ENCODE measurements at regions not wholly inside any gene's neighbourhood (a gene's known extent, or its start where the extent isn't known, plus 50 kb on each side); places are given as distances from the start of the nearest gene placed in this dataset.

- no peak for DNase-seq (ENCODE audit: low read depth)
These were observed 109.6 kb upstream of the KCNN2 start for GRCh38 chr5:114252226-114252625.

GRCh38 chr5:114255260-114255659 lies 106.6 kb upstream of the KCNN2 start:
- DNase-seq (ENCODE audit: low read depth), result no peak

- no peak for DNase-seq (ENCODE audit: low read depth)
These were observed 99.9 kb upstream of the KCNN2 start for GRCh38 chr5:114261989-114262388.

- no peak for DNase-seq (ENCODE audit: low read depth)
These were observed 96.3 kb upstream of the KCNN2 start for GRCh38 chr5:114265432-114266060.

- DNase-seq (ENCODE audit: low read depth), result no peak
These were observed 95.5 kb upstream of the KCNN2 start for GRCh38 chr5:114266374-114266773.

- DNase-seq (ENCODE audit: low read depth), result no peak
These were observed 65.7 kb upstream of the KCNN2 start for GRCh38 chr5:114296191-114296590.

GRCh38 chr5:114297915-114298314 lies 64.0 kb upstream of the KCNN2 start:
- DNase-seq (ENCODE audit: low read depth), result no peak

- no peak for DNase-seq (ENCODE audit: low read depth)
These were observed 56.3 kb upstream of the KCNN2 start for GRCh38 chr5:114305402-114306207.

- DNase-seq (ENCODE audit: low read depth), result no peak
These were observed 53.9 kb upstream of the KCNN2 start for GRCh38 chr5:114308017-114308416.

- DNase-seq (ENCODE audit: low read depth), result no peak
These were observed 53.4 kb upstream of the KCNN2 start for GRCh38 chr5:114308508-114308907.

- DNase-seq (ENCODE audit: low read depth), result no peak
These were observed 51.2 kb upstream of the KCNN2 start for GRCh38 chr5:114310666-114311065.

- no peak for DNase-seq (ENCODE audit: low read depth)
These were observed 50.6 kb upstream of the KCNN2 start for GRCh38 chr5:114311281-114311680.

GRCh38 chr5:114311968-114312367 lies 49.9 kb upstream of the KCNN2 start:
- no peak for DNase-seq (ENCODE audit: low read depth)

Measured in activated T-cell treated with anti-CD3 and anti-CD28 coated beads for 48 hours (primary cell).